HG03378 (cell line): ENCODE measurements at regions not wholly inside any gene's neighbourhood (a gene's known extent, or its start where the extent isn't known, plus 50 kb on each side); places are given as distances from the start of the nearest gene placed in this dataset.
"Not testable (repeated sequence)": the region's sequence is repeated elsewhere in the genome, so short reads cannot be mapped to it uniquely, and the experiment has no call there.

Experiments used
- ATAC-seq: cut with Tn5 transposase; IDR thresholded peaks from one replicate; pipeline ENCODE4 v1.9.1; 2021; ENCODE audit warnings: mild to moderate bottlenecking, moderate library complexity; ENCODE audit not compliant: unreplicated experiment

DNA sequence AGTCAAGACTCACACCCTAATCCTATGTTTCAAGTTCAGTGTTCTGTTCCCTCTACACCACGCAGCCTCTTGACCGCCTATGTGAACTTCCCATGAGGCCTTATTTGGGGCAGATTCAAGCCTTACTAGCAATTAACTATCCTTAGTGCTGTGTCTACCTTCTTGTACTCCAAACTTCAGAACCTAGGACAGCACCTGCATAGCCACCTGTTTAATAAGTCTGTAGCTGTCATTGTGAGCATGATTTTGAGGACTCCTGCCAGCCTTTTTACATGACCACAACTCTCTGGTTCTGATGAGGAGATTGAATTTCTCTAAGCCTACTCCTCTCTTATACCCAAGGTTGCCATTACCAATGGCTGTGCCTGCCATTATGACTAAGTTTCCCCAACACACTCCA lies 50.8 kb upstream of the PCSK1 start:
- ATAC-seq: no peak

GRCh38 chr5:96487859-96488258 lies 54.8 kb upstream of the PCSK1 start:
- no peak for ATAC-seq

DNA sequence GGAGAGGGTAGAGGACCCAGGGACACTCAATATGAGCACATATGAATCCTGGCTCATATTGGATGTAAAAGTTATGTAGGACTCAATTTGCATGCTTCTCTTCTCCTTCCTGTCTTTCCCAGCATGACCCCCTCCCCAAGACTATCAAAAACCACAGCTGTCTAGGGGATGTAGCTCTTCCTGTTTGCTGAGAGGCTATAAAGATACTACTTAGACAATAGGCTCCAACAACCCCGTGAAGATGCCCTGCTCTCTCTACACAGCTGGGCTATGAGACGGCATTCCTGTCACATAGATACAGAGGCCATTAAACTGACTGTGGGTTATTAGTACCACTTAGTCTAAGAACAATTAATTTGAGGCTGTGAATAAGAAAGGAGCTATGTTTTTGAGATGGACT lies 56.5 kb upstream of the PCSK1 start:
- no peak for ATAC-seq

DNA sequence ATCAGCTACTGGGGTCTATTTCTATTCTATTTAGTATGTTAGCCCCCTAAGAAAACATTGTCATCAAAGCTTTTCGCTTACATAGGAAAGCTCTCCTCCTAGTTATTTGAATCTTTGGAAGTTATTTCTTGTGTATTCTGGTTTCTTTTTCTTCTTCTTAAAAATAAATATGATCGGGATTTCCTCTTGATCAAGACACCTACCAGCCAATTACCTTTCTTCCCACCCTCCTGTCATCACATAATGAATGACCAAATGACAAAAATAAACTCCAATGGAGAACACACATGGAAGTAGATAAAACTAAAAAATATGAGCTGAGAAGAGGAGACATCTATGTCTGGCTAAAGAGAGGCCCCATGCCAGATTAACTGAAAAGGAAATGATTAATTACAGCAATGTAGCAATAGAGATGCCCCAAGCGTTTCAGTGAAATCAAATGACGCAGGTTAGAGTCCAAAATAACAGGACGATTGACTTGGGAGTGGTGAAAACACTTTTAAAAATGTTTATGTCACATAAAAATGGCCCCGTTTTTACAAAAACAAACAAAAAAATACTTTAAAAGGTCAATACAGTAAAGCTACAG lies 59.5 kb upstream of the PCSK1 start:
- ATAC-seq: no peak

DNA sequence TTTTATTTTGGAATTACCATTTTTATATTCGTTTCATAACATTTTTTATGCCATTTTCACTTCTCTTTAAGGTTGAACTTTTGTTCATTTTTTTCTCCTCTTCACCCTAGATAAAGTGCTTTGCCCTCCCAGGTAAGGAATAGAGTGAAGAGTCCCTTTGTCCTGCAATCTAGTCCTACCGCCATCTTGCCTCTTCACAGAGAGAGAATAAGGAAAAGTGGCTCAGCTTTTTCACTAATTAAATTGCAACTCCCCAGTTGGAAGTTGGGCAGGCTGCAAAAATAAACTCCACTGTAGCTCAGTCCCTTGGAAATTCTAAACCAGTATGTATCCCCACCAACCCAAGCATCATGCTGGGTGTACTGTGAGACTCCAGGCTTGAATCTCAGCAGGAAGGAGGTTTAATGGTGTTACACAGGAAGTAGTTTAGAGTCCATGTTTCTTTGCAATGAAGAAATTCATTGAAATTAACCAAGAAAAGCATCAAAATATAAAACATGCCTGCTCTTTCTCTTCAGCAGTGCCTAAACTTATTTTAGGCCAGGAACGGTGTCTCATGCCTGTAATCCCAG lies 60.3 kb upstream of the PCSK1 start:
- ATAC-seq: no peak

- ATAC-seq: not testable (repeated sequence)
Observed at GRCh38 chr5:96495412-96495811, 62.4 kb upstream of the PCSK1 start.

- ATAC-seq: not testable (repeated sequence)
Observed at GRCh38 chr5:96497027-96497426, 64.0 kb upstream of the PCSK1 start.

GRCh38 chr5:96499753-96500345 lies 66.8 kb upstream of the PCSK1 start:
- no peak for ATAC-seq

DNA sequence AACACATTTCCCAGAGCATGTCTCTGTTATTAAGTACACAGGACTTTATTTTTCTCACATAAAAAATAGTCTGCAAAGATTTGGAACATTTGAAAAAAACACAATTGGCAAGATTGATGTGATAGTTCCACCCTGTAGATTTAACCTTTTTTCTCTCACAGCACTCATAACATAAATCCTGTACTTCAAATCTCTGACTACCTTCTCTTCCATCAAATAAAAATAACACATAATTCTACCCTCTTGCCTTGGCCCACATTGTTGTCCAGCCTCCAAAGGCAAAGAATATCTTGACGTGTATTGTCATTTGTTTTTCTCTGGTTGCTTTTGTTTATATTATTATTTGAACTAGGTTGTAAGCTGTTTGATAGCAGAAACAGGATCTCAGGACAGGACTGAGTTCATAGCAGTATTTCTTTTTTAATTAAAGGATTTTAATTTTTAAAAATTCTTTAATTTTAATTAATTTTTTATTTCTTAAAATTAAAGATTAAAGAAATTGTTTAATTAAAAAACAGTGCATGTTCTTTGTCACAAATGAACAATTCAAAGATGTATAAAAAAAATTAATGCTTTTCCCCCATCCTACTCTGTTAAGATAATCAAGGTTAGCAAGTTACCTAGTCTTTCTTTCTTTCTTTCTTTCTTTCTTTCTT lies 69.1 kb upstream of the PCSK1 start:
- no peak for ATAC-seq

DNA sequence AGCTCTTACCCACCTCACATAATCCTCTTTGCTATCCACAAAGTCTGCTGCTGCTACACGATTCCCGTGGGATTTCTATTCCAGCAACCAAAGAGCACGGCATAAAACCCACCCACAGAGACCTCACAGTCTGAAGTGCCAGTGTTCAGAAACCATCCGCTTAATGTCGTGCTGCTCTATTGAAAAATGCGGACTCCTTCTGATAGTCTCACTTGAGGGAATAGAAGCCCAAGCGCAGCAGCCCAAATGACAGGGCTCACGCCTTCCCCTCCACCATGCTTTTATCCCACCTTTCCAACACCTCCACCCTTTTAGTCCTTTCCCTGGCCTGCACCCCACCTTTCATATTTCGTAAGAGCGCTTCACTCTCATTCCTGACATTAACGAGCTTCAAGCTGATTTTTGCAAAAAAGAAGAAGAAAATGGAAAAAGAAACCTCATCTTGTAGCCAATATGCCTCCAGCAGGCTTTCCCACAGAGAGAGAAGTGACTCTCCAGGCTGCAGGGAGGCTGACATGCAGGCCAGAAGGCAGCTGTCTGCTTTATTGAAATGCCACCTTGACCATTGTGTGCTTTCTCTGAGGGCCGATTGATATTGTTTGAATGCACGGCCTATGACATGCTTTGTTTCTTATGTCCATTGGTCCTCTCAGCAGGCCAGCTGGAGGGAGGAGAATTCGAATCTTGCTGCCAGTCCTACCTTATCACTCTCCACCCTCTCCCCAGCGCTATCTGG lies 70.6 kb upstream of the PCSK1 start:
- no peak for ATAC-seq

- ATAC-seq: no peak
Observed at GRCh38 chr5:96506376-96506775, 73.3 kb upstream of the PCSK1 start.

DNA sequence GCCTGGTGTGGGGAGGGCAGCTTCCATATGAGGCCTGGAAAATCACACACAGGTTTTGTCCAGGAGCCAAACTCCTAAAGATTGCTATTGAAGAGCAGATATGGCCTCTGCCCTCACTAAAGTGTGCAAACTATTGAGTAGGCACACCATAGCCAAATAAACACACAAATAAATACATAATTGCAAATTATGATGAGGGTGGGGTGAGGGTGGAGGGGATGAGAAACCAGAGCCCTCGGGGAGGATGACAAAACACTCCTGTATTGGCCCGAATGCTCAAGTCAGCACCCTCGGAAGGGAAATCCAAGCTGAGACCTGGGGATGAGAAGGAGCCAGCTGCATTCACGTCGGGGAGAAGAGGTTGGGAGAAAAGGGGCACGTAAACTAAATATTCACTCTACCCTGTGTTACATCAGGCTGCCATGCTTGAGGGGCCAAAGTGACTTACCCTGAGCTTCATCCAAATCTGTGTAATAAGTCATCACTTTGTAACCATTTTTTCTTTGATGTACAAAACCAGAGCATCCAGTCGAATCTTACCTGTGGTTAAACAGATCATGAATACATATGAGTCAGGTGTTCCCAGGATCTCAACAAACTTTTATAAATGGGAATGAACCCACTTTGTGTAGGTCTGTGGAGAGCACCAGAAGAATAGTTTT lies 73.9 kb upstream of the PCSK1 start:
- ATAC-seq: no peak

DNA sequence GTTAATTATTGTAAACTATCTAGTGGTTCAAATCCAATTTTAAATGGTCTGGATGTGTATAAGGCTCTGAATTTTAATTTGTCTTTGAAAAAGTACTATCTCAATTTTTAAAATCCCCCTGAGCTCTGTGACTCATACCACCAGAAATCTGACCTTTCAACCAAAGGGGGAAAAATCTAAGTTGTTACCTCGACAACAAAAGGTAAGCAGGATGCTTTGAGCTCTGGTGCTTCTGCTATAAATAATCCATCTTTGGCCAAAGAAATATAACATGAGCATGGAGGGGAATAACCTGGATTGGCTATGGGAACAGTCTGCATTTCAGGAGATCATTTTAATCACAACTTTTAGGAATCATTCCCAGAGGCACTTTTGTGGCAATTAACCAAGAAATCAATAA lies 76.3 kb upstream of the PCSK1 start:
- ATAC-seq: no peak

- ATAC-seq: no peak
Observed at GRCh38 chr5:96509721-96510350, 76.8 kb upstream of the PCSK1 start.

DNA sequence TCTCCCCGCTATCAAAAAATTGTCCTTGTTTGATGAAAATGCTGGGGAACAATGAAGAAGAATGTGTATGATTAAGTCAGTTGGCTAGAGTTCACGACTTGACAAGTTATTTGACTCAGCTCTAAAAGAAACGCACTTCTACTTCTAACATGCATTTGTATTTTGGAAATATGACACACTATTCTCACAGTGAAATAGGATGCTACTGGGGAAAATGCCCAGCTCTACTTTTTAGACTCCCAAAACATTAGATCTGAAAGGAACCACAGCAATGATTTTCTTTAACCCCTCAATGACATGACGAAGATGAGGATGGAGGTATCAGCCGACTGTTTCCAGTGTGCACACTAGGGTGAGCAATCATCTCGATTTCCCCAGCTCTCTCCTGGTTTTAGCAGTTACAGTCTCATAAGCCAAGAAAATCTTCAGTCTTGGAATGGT lies 83.6 kb upstream of the PCSK1 start:
- ATAC-seq: no peak

DNA sequence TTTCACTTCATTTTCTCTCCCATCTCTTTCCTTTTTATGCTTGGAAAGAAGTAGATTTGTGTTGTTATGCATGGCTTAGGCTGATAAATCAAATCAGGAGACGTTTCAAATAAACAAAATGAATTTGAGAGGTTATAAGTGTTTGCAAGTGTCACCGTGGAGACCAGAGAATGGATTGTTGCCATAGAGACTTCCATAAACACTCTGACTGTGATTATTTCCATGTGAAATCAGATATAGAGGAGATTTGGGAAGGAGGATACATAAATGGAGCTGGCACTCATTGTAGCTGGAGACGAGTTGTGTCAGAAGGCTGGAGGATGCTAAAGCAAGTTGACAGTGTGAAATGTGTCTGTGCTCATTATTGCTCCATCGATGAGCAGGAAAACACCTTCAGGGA lies 84.2 kb upstream of the PCSK1 start:
- ATAC-seq: no peak

GRCh38 chr5:96520345-96520744 lies 87.3 kb upstream of the PCSK1 start:
- no peak for ATAC-seq

DNA sequence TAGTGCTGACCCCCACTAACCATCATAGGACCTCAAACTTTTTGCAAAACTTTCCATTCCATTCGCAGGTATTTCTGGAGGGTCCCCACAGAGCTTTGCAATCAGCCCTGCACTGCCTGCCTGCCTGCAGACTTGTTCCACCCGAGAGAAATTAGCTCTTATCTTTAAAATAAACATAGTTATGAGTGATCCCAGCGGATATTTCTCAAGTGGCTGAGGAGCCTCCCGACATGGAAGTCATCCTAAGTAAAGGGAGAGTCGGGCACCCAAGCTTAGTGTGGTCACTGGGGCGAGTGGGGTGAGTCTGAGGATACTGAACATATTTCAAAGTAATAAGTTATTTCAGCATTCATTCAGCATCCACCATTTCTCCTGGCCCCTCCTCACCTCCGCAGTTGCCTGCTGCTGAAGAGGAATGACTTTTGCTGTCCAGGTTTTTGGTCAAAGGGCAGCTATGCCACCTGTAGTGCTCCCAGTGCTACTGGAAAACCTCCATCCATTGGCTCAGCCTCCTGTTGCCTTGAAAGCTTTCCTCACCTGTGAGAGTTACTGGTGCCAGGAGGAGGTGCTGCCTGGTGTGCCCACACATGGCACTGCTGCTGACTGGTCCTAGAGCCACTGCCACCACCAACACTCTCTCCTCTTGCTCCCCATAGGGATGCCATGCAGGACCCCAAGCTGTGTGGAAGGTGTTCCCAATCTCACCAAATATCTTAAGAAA lies 89.7 kb upstream of the PCSK1 start:
- no peak for ATAC-seq

- no peak for ATAC-seq
Observed at GRCh38 chr5:96527768-96528661, 95.0 kb upstream of the PCSK1 start.
